HL-60 (cell line): ENCODE measurements at regions not wholly inside any gene's neighbourhood (a gene's known extent, or its start where the extent isn't known, plus 50 kb on each side); places are given as distances from the start of the nearest gene placed in this dataset.

Experiments used
- DNase-seq, 2 experiments: peaks; one replicate each; pipeline ENCODE4 v3.0.0-alpha.2; 2010 to 2020; ENCODE audit warnings: low read depth in 1 of 2, low spot score in 1 of 2
- H3K27ac ChIP-seq: fragments of 250-450 bp; sonication (Bioruptor Pico); replicated peaks from 2 replicates; pipeline ENCODE4 v1.5.1; 2020; ENCODE audit warnings: mild to moderate bottlenecking, moderate library complexity
- H3K27me3 ChIP-seq: fragments of 250-450 bp; sonication (Bioruptor Pico); 2 replicates; pipeline ENCODE4 v1.5.1; 2021; ENCODE audit warnings: mild to moderate bottlenecking, moderate library complexity; ENCODE audit not compliant: insufficient read depth, poor library complexity, severe bottlenecking
- H3K4me3 ChIP-seq: replicated peaks from 2 replicates; pipeline ENCODE4 v1.5.1; 2011; ENCODE audit warnings: mild to moderate bottlenecking, control low read depth, low read length; ENCODE audit not compliant: insufficient read depth
- GABPA ChIP-seq: IDR thresholded peaks from 2 replicates; pipeline ENCODE4 v1.6.1; 2012; ENCODE audit warnings: low read depth
- POLR2AphosphoS5 ChIP-seq: IDR thresholded peaks from 2 replicates; pipeline ENCODE4 v1.6.1; 2012; ENCODE audit warnings: low read depth
- REST ChIP-seq: IDR thresholded peaks from 2 replicates; pipeline ENCODE4 v1.6.1; 2012; ENCODE audit warnings: low read depth; ENCODE audit not compliant: insufficient replicate concordance
- SPI1 ChIP-seq: IDR thresholded peaks from 2 replicates; pipeline ENCODE4 v1.6.1; 2012; ENCODE audit warnings: low read depth, mild to moderate bottlenecking, borderline replicate concordance
- TF ChIP-seq, protein P1 (sequence below): IDR thresholded peaks from one replicate; pipeline ENCODE4 v1.5.1; 2011; ENCODE audit warnings: low read length, control low read depth, inconsistent platforms; ENCODE audit not compliant: insufficient read depth

GRCh38 chr4:120215350-120215749 is 148.7 kb upstream of the MAD2L1 start:
- no peaks in the 10 kb centered on the region for H3K27me3 ChIP-seq
- DNase-seq: no peak
- TF ChIP-seq, protein P1, sequence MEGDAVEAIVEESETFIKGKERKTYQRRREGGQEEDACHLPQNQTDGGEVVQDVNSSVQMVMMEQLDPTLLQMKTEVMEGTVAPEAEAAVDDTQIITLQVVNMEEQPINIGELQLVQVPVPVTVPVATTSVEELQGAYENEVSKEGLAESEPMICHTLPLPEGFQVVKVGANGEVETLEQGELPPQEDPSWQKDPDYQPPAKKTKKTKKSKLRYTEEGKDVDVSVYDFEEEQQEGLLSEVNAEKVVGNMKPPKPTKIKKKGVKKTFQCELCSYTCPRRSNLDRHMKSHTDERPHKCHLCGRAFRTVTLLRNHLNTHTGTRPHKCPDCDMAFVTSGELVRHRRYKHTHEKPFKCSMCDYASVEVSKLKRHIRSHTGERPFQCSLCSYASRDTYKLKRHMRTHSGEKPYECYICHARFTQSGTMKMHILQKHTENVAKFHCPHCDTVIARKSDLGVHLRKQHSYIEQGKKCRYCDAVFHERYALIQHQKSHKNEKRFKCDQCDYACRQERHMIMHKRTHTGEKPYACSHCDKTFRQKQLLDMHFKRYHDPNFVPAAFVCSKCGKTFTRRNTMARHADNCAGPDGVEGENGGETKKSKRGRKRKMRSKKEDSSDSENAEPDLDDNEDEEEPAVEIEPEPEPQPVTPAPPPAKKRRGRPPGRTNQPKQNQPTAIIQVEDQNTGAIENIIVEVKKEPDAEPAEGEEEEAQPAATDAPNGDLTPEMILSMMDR: no peak
- TF ChIP-seq POLR2AphosphoS5 (no peak), SPI1 (no peak), GABPA (no peak), REST (no peak)
- H3K4me3 ChIP-seq: no peak overlapping the region
- H3K27ac ChIP-seq: no peak overlapping the region

GRCh38 chr4:120211408-120212015 is 144.9 kb upstream of the MAD2L1 start:
- H3K27ac ChIP-seq: no peak overlapping the region
- TF ChIP-seq SPI1 (no peak), POLR2AphosphoS5 (no peak), REST (no peak), GABPA (no peak)
- TF ChIP-seq, protein P1: no peak
- no peaks in the 10 kb centered on the region for H3K27me3 ChIP-seq
- H3K4me3 ChIP-seq: no peak overlapping the region
- DNase-seq: no peak

DNA sequence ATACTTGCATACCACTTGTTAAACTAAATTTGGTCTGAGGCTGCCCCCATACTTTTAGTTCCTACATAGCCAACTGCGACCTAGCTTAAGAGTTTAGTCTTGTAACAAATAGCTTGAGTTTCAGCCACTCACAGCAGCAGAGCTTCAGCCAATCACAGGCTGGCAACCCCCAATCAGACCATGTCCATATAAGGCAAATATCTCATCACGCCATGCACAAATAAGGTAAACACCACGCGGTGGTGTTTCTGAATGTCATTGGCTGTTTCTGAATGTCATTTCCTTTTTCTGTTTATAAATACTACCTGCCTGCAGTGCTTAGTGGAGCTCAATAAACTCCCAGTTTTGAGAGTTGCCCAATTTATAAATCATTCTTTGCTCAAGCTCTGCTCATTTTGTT is 143.1 kb upstream of the MAD2L1 start:
- TF ChIP-seq, protein P1: no peak
- no peak for TF ChIP-seq REST
- no peak for TF ChIP-seq GABPA
- Histone ChIP-seq H3K27ac (no peak overlapping the region), H3K27me3 (no peaks in the 10 kb centered on the region), H3K4me3 (no peak overlapping the region)
- no peak for DNase-seq
